HCT116 (cell line): ENCODE measurements at regions not wholly inside any gene's neighbourhood (a gene's known extent, or its start where the extent isn't known, plus 50 kb on each side); places are given as distances from the start of the nearest gene placed in this dataset.
A peak's percentile ranks its signal among the peaks of the same experiment; 100 is the strongest.

ENCODE experiments used
- ATAC-seq: fragments of 200-7000 bp; cut with Tn5 transposase; 2 replicates; pipeline ENCODE4 v1.9.1; 2020; ENCODE audit warnings: mild to moderate bottlenecking, moderate library complexity
- BruUV-seq: library from RNA; stranded (reverse); fragments of 400-500 nt; replicated peaks from 2 replicates; lab custom pipeline; 2021; lab: Mats Ljungman, UMichigan
- CTCF ChIA-PET: fragments of 300-600 bp; sonication (Branson Sonifier 250); formaldehyde crosslinking; loops from one replicate; lab custom pipeline; 2021; ENCODE audit warnings: antibody characterized with exemption; lab: Charles Lee
- POLR2A ChIA-PET: fragments of 300-600, 350-600 bp; sonication (Branson Sonifier 250); formaldehyde crosslinking; loops from one replicate; lab custom pipeline; 2021; ENCODE audit warnings: antibody characterized with exemption; lab: Charles Lee
- RAD21 ChIA-PET, 2 experiments: fragments of 300-600 bp; sonication (Branson Sonifier 250); formaldehyde crosslinking; loops; one replicate each; lab custom pipeline; 2023; ENCODE audit warnings: low total read pairs in 2 of 2; ENCODE audit not compliant: uncharacterized antibody in 2 of 2, unreplicated experiment in 2 of 2, low non-redundant PET in 1 of 2; lab: Charles Lee
- DNase-seq: peaks from one replicate; pipeline ENCODE4 v3.0.0-alpha.2; 2010; ENCODE audit warnings: low read depth, low spot score
- H2AFZ ChIP-seq: fragments of 200-600 bp; shearing (Covaris generic), sonication (generic); 2 replicates; pipeline ENCODE4 v1.6.1; 2017; ENCODE audit warnings: low read depth, mixed run types, mixed read lengths, antibody characterized with exemption, low read length; ENCODE audit not compliant: poor library complexity, severe bottlenecking
- H3K27ac ChIP-seq: 2 replicates; pipeline ENCODE4 v1.5.1; 2012; ENCODE audit warnings: low read depth, low read length
- H3K27me3 ChIP-seq: fragments of 200-600 bp; sonication (generic); 2 replicates; pipeline ENCODE4 v1.6.1; 2016; ENCODE audit warnings: mixed run types, low read length, mixed read lengths; ENCODE audit not compliant: insufficient read depth
- H3K36me3 ChIP-seq, 2 experiments: fragments of 200-500 bp in 1 of 2; fragments of 200-600 bp in 1 of 2; sonication (Bioruptor generic) in 1 of 2; sonication (generic) in 1 of 2; 2 replicates each; pipeline versions ENCODE4 v1.5.1 to v1.6.1; 2014 to 2016; ENCODE audit warnings: low read length in 2 of 2, inconsistent platforms in 1 of 2, mixed read lengths in 1 of 2, mixed run types in 1 of 2; ENCODE audit not compliant: insufficient read depth in 2 of 2, control insufficient read depth in 1 of 2
- H3K4me1 ChIP-seq, 2 experiments: fragments of 200-600 bp in 1 of 2; sonication (generic) in 1 of 2; 2 replicates each; pipeline versions ENCODE4 v1.5.1 to v1.6.1; 2012 to 2017; ENCODE audit warnings: low read length in 2 of 2, inconsistent platforms in 1 of 2, mild to moderate bottlenecking in 1 of 2, mixed read lengths in 1 of 2, mixed run types in 1 of 2, moderate library complexity in 1 of 2; ENCODE audit not compliant: insufficient read depth in 2 of 2, control insufficient read depth in 1 of 2
- H3K4me2 ChIP-seq: fragments of 200-600 bp; sonication (generic); 2 replicates; pipeline ENCODE4 v1.6.1; 2017; ENCODE audit warnings: mixed run types, low read length, mixed read lengths
- H3K4me3 ChIP-seq, 2 experiments: fragments of 200-600 bp in 1 of 2; sonication (generic) in 1 of 2; replicated peaks in 1 of 2; 2 replicates each; pipeline ENCODE4 v1.5.1; 2011 to 2016; ENCODE audit warnings: low read length in 2 of 2, control low read depth in 1 of 2, low read depth in 1 of 2, mild to moderate bottlenecking in 1 of 2, mixed read lengths in 1 of 2, mixed run types in 1 of 2
- H3K79me2 ChIP-seq: fragments of 200-600 bp; sonication (generic); 2 replicates; pipeline ENCODE4 v1.6.1; 2017; ENCODE audit warnings: mild to moderate bottlenecking, mixed run types, low read length, moderate library complexity, mixed read lengths; ENCODE audit not compliant: insufficient read depth
- H3K9ac ChIP-seq: fragments of 200-600 bp; sonication (generic); 2 replicates; pipeline ENCODE4 v1.6.1; 2016; ENCODE audit warnings: low read length, mixed read lengths
- H3K9me2 ChIP-seq: fragments of 200-600 bp; sonication (generic), shearing (Covaris generic); 2 replicates; pipeline ENCODE4 v1.6.1; 2017; ENCODE audit warnings: mixed run types, mild to moderate bottlenecking, moderate library complexity; ENCODE audit not compliant: insufficient read depth
- H3K9me3 ChIP-seq, 2 experiments: fragments of 200-500 bp in 1 of 2; fragments of 200-600 bp in 1 of 2; sonication (Bioruptor generic) in 1 of 2; sonication (generic) in 1 of 2; 2 replicates each; pipeline ENCODE4 v1.6.1; 2014 to 2017; ENCODE audit warnings: low read length in 2 of 2, mixed read lengths in 2 of 2, inconsistent platforms in 1 of 2, low read depth in 1 of 2, mild to moderate bottlenecking in 1 of 2, mixed run types in 1 of 2, moderate library complexity in 1 of 2; ENCODE audit not compliant: control insufficient read depth in 1 of 2, insufficient read depth in 1 of 2
- H4K20me1 ChIP-seq: fragments of 200-600 bp; sonication (generic), shearing (Covaris generic); 2 replicates; pipeline ENCODE4 v1.6.1; 2017; ENCODE audit warnings: mixed run types, mild to moderate bottlenecking, moderate library complexity; ENCODE audit not compliant: insufficient read depth
- FOSL1 ChIP-seq: IDR thresholded peaks from 2 replicates; pipeline ENCODE4 v1.6.1; 2012; ENCODE audit warnings: low read depth
- JUND ChIP-seq: IDR thresholded peaks from 2 replicates; pipeline ENCODE4 v1.6.1; 2012
- POLR2A ChIP-seq: IDR thresholded peaks from 2 replicates; pipeline ENCODE4 v1.7.0; 2011; ENCODE audit warnings: borderline replicate concordance; ENCODE audit not compliant: insufficient read depth, insufficient read length; ENCODE audit errors: extremely low read depth
- RAD21 ChIP-seq: IDR thresholded peaks from 2 replicates; pipeline ENCODE4 v1.6.1; 2012; ENCODE audit warnings: low read depth, mild to moderate bottlenecking
- SIN3A ChIP-seq: IDR thresholded peaks from 2 replicates; pipeline ENCODE4 v1.6.1; 2012; ENCODE audit warnings: low read depth
- SRF ChIP-seq: IDR thresholded peaks from 2 replicates; pipeline ENCODE4 v1.6.1; 2012; ENCODE audit warnings: low read depth
- TCF7L2 ChIP-seq: IDR thresholded peaks from 2 replicates; pipeline ENCODE4 v1.7.0; 2011; ENCODE audit warnings: borderline replicate concordance, inconsistent platforms; ENCODE audit not compliant: insufficient read depth, insufficient read length; ENCODE audit errors: extremely low read depth
- intact Hi-C: fragments of 100-400 bp; cut with micrococcal nuclease; formaldehyde crosslinking; loops from 2 replicates; pipeline ENCODE4 v1.10.0; 2022
- TF ChIP-seq, protein P1 (sequence below), 3 experiments: fragments of 200-600 bp in 1 of 3; sonication (generic) in 1 of 3; IDR thresholded peaks in 2 of 3; conservative IDR thresholded peaks in 1 of 3; 2 replicates each; pipeline ENCODE4 v1.5.1; 2012 to 2017; ENCODE audit warnings: low read depth in 2 of 3, low read length in 2 of 3, antibody characterized with exemption in 1 of 3, borderline replicate concordance in 1 of 3, control low read depth in 1 of 3, mild to moderate bottlenecking in 1 of 3, mixed read lengths in 1 of 3, mixed run types in 1 of 3, moderate library complexity in 1 of 3; ENCODE audit not compliant: insufficient read depth in 1 of 3

DNA sequence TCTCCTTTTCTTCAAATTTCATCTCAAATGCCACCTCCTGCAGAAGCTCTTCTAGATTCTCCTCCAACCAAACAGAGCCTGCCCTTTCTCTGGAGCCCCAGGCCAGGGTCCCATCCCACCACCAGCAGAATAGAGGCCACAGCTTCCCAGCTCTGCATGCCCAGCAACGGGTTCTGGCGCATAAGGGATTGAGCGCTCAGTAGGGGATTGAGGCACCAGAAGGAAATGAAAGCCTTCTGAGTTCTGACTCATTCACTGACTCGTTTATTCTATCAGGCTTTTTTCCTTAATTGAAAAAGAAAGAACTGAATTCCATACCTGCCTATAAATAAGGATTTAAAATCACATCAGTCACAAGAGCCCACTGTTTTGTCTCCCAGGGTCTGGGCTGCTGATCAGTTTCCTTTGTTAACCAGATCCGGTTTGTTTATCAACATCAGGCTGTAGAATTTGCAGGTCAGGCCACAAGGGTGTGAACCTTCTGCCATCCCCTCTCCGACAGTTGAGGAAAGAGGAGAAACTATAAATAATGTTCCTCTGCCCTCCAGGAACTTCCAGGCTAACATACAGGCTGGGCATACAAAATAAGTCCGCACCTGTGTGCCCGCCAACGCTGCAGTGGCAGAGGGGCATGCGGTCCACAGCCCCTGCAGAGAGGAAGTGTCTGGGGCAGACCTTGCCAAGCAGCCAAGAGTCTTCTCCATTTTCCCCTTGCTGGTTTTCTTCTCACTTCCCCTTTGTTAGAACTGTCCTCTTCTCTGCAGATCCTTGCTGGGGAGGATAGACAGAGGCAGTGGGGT lies 63.5 kb upstream of the PRDM11 start:
- Histone ChIP-seq H3K36me3 (no peaks in the 10 kb centered on the region), H3K9me3 (no peaks in the 10 kb centered on the region), H3K9me2 (no peaks in the 10 kb centered on the region), H3K4me1 (no peaks in the 10 kb centered on the region), H3K9ac (no peak overlapping the region), H3K27me3 (peaks cover 11% of the 10 kb centered on the region), H3K27ac (no peak overlapping the region), H2AFZ (no peak overlapping the region), H3K4me3 (no peak overlapping the region), H3K79me2 (no peaks in the 10 kb centered on the region), H3K4me2 (no peak overlapping the region), H4K20me1 (no peaks in the 10 kb centered on the region)
- TF ChIP-seq TCF7L2 (no peak), JUND (no peak), RAD21 (no peak)
- TF ChIP-seq, protein P1, sequence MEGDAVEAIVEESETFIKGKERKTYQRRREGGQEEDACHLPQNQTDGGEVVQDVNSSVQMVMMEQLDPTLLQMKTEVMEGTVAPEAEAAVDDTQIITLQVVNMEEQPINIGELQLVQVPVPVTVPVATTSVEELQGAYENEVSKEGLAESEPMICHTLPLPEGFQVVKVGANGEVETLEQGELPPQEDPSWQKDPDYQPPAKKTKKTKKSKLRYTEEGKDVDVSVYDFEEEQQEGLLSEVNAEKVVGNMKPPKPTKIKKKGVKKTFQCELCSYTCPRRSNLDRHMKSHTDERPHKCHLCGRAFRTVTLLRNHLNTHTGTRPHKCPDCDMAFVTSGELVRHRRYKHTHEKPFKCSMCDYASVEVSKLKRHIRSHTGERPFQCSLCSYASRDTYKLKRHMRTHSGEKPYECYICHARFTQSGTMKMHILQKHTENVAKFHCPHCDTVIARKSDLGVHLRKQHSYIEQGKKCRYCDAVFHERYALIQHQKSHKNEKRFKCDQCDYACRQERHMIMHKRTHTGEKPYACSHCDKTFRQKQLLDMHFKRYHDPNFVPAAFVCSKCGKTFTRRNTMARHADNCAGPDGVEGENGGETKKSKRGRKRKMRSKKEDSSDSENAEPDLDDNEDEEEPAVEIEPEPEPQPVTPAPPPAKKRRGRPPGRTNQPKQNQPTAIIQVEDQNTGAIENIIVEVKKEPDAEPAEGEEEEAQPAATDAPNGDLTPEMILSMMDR (IDR thresholded peaks at IDR 0.05 in 2 of 3, conservative IDR thresholded peaks at IDR 0.05 in 1 of 3; ENCODE audit: borderline replicate concordance in 1 of 3, insufficient read depth in 1 of 3, low read depth in 2 of 3, low read length in 2 of 3) = no peak
- DNase-seq = no peak
- ChIA-PET CTCF (interaction anchor here (0.7 to 1.8 kb wide), 5 partner anchors 13 to 518 kb away, joined by 3 to 7 read pairs (median 4); partner anchors contain the start of gene CD82), POLR2A (no interaction called here), RAD21 (no interaction called here)
- intact Hi-C loops = no loop called here
- ATAC-seq = peak; percentile 30
- no TSS peak for BruUV-seq

DNA sequence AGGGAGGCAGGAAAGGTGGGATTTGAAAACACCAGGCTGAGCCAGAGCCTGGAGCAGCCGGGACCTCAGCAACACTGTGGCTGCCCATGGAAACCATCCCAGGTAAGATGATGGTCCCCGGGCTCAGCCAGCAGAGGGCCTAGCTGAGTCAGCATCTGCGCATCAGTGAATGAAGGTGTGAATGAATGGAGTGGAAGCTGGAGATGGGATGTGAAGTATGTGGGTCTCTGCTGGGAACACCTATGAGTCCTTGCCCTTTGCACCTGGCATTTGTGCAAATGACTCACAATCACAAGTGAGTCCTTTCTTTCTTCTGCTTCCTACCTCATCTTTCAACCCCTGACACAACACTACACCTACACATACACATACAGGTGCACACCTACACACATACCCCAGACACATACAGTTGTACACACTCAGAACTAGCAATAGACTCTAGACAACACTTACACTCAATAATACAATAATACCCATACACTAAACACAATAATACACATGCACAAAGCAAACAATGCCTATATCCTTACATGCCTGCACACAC lies 62.8 kb upstream of the PRDM11 start:
- no TSS peak for BruUV-seq
- Histone ChIP-seq H3K27ac (no peak overlapping the region), H2AFZ (no peak overlapping the region), H3K4me3 (no peak overlapping the region), H3K9me3 (no peaks in the 10 kb centered on the region), H3K27me3 (peaks cover 6% of the 10 kb centered on the region; the same call in 1 of the 2 replicates), H3K4me1 (no peaks in the 10 kb centered on the region)
- ChIA-PET RAD21 (no interaction called here), POLR2A (no interaction called here)
- TF ChIP-seq RAD21 (peak; percentile 35; the same call in 1 of the 2 replicates), FOSL1 (no peak), POLR2A (no peak), SRF (no peak), SIN3A (no peak)
- TF ChIP-seq, protein P1 (IDR thresholded peaks at IDR 0.05 in 2 of 3, conservative IDR thresholded peaks at IDR 0.05 in 1 of 3; ENCODE audit: borderline replicate concordance in 1 of 3, insufficient read depth in 1 of 3, low read depth in 2 of 3, low read length in 2 of 3) = peak; percentile 23 to 75 (median 64); a peak in 4 of 6 replicates
- TF ChIP-seq, all 23 proteins: peak for 2
- Histone ChIP-seq H4K20me1 (no peaks in the 10 kb centered on the region), H3K4me2 (no peak overlapping the region), H3K9ac (no peak overlapping the region), H3K79me2 (no peaks in the 10 kb centered on the region), H3K9me2 (no peaks in the 10 kb centered on the region), H3K36me3 (no peaks in the 10 kb centered on the region)
- CTCF ChIA-PET = interaction anchor here (0.7 to 1.8 kb wide), 4 partner anchors 12 to 519 kb away, joined by 3 to 7 read pairs (median 4); partner anchors contain the start of gene CD82
- intact Hi-C loops = no loop called here
- DNase-seq (no peak), ATAC-seq (peak; percentile 96)
